Hepatocyte (in vitro differentiated cells): ENCODE measurements at regions not wholly inside any gene's neighbourhood (a gene's known extent, or its start where the extent isn't known, plus 50 kb on each side); places are given as distances from the start of the nearest gene placed in this dataset.

Experiments used
- DNase-seq: peaks from one replicate; pipeline ENCODE4 v3.0.0-alpha.2; 2016; ENCODE audit warnings: low spot score
- H2AFZ ChIP-seq: fragments of 200-600 bp; sonication (generic); 2 replicates; pipeline ENCODE4 v1.6.0; 2016; ENCODE audit warnings: antibody characterized with exemption, mild to moderate bottlenecking
- H3K27ac ChIP-seq: fragments of 200-600 bp; sonication (generic); 2 replicates; pipeline ENCODE4 v1.5.1; 2016; ENCODE audit warnings: mild to moderate bottlenecking
- H3K27me3 ChIP-seq: fragments of 200-600 bp; sonication (generic); 2 replicates; pipeline ENCODE4 v1.6.1; 2016
- H3K36me3 ChIP-seq: fragments of 200-600 bp; sonication (generic); replicated peaks from 2 replicates; pipeline ENCODE4 v1.5.1; 2016; ENCODE audit warnings: low read depth; ENCODE audit not compliant: insufficient read depth
- H3K4me1 ChIP-seq: fragments of 200-600 bp; sonication (generic); 2 replicates; pipeline ENCODE4 v1.5.1; 2016; ENCODE audit warnings: mild to moderate bottlenecking, moderate library complexity; ENCODE audit not compliant: insufficient read depth
- H3K4me2 ChIP-seq: fragments of 200-600 bp; sonication (generic); 2 replicates; pipeline ENCODE4 v1.6.0; 2016
- H3K4me3 ChIP-seq: fragments of 200-600 bp; sonication (generic); 2 replicates; pipeline ENCODE4 v1.5.1; 2016; ENCODE audit warnings: mild to moderate bottlenecking
- H3K79me2 ChIP-seq: fragments of 200-600 bp; sonication (generic); 2 replicates; pipeline ENCODE4 v1.6.0; 2017; ENCODE audit warnings: mild to moderate bottlenecking
- H3K9me2 ChIP-seq: fragments of 200-600 bp; sonication (generic); replicated peaks from 2 replicates; pipeline ENCODE4 v1.6.0; 2017; ENCODE audit warnings: mild to moderate bottlenecking; ENCODE audit not compliant: insufficient read depth
- H3K9me3 ChIP-seq: fragments of 200-600 bp; sonication (generic); 2 replicates; pipeline ENCODE4 v1.5.1; 2016; ENCODE audit warnings: low read depth, mild to moderate bottlenecking
- H4K20me1 ChIP-seq: fragments of 200-600 bp; sonication (generic); 2 replicates; pipeline ENCODE4 v1.6.0; 2016; ENCODE audit warnings: mild to moderate bottlenecking; ENCODE audit not compliant: insufficient read depth, poor library complexity, severe bottlenecking
- EZH2 ChIP-seq: fragments of 200-600 bp; sonication (generic); IDR thresholded peaks from 2 replicates; pipeline ENCODE4 v1.6.1; 2016; ENCODE audit warnings: antibody characterized with exemption, mild to moderate bottlenecking, borderline replicate concordance
- EZH2phosphoT487 ChIP-seq: fragments of 200-600 bp; sonication (generic); IDR thresholded peaks from one replicate; pipeline ENCODE4 v1.6.1; 2018; ENCODE audit warnings: antibody characterized with exemption, mild to moderate bottlenecking, low read depth, moderate library complexity; ENCODE audit not compliant: unreplicated experiment, severe bottlenecking
- WGBS: methylation state at CpG from one replicate; pipeline ENCODE4 v1.1.6; 2016; ENCODE audit warnings: low lambda C conversion rate; ENCODE audit errors: missing lambda C conversion rate; 5-methylcytosine and 5-hydroxymethylcytosine counted together
- TF ChIP-seq, protein P1 (sequence below): fragments of 200-600 bp; sonication (generic); IDR thresholded peaks from 2 replicates; pipeline ENCODE4 v1.5.1; 2016; ENCODE audit warnings: antibody characterized with exemption, mild to moderate bottlenecking; ENCODE audit not compliant: poor library complexity

DNA sequence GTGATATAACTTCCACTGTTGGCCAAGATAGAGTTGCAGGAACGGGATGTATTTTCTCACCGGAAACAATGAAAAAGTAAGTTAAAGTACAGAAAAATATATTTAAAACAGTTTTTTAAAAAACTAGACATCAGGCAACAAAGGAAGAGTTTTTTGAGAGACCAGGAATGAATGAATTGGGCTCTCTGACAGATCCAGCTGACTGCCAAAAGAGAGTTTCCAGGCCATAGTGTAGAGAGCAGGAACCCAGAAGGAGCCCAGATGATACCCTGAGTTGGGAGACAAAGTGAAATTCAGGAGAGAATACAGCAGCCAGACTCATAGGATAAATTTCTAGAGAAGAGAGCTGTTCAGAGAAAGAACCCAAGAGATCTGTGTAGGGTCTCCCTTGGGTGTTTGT, 362.6 kb upstream of the SMIM21 start:
- WGBS = 95% methylated on average over 2 of the region's 2 CpGs

DNA sequence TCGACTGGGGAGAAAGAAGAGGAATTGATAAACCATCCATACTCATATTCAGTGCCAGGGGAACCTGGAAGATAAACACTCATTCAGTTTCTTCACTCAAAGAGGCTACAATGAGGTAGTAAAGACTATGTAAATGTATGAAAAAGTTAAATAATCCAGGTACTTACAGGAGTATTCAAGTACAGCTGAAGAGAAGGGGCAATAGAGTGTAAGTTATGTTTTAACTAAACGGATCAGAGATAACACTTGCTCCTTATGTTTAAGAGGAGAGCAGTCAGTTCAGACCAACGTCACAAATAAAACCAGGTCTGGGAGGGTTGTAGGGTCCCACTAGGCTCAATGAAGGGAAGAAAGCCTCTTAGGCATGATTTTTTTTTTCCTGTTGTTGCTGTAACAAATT, 358.3 kb upstream of the SMIM21 start:
- Histone ChIP-seq H2AFZ (no peak overlapping the region), H3K9me2 (no peaks in the 10 kb centered on the region), H3K9me3 (no peaks in the 10 kb centered on the region), H3K4me3 (no peak overlapping the region), H3K36me3 (no peaks in the 10 kb centered on the region), H3K4me2 (no peak overlapping the region), H4K20me1 (no peaks in the 10 kb centered on the region), H3K79me2 (no peaks in the 10 kb centered on the region), H3K4me1 (no peaks in the 10 kb centered on the region), H3K27me3 (no peaks in the 10 kb centered on the region), H3K27ac (peak overlapping the region; percentile 13)
- DNase-seq = no peak
- 50% methylated on average over 3 of the region's 3 CpGs for WGBS
- TF ChIP-seq, protein P1, sequence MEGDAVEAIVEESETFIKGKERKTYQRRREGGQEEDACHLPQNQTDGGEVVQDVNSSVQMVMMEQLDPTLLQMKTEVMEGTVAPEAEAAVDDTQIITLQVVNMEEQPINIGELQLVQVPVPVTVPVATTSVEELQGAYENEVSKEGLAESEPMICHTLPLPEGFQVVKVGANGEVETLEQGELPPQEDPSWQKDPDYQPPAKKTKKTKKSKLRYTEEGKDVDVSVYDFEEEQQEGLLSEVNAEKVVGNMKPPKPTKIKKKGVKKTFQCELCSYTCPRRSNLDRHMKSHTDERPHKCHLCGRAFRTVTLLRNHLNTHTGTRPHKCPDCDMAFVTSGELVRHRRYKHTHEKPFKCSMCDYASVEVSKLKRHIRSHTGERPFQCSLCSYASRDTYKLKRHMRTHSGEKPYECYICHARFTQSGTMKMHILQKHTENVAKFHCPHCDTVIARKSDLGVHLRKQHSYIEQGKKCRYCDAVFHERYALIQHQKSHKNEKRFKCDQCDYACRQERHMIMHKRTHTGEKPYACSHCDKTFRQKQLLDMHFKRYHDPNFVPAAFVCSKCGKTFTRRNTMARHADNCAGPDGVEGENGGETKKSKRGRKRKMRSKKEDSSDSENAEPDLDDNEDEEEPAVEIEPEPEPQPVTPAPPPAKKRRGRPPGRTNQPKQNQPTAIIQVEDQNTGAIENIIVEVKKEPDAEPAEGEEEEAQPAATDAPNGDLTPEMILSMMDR = no peak
- TF ChIP-seq EZH2phosphoT487 (no peak), EZH2 (no peak)

More for the DNA sequence above, 362.6 kb upstream of the SMIM21 start:
- no peaks in the 10 kb centered on the region for H3K9me3 ChIP-seq
- H3K27ac ChIP-seq = no peak overlapping the region
- peaks cover 5% of the 10 kb centered on the region for H3K9me2 ChIP-seq
- no peak overlapping the region for H3K4me2 ChIP-seq
- H3K4me3 ChIP-seq = no peak overlapping the region
- H3K36me3 ChIP-seq = no peaks in the 10 kb centered on the region
- no peak for DNase-seq
- H4K20me1 ChIP-seq = no peaks in the 10 kb centered on the region
- no peaks in the 10 kb centered on the region for H3K4me1 ChIP-seq
- no peaks in the 10 kb centered on the region for H3K79me2 ChIP-seq
- H3K27me3 ChIP-seq = no peaks in the 10 kb centered on the region
- no peak overlapping the region for H2AFZ ChIP-seq
- TF ChIP-seq EZH2 (no peak), EZH2phosphoT487 (no peak)
- TF ChIP-seq, protein P1 = no peak

DNA sequence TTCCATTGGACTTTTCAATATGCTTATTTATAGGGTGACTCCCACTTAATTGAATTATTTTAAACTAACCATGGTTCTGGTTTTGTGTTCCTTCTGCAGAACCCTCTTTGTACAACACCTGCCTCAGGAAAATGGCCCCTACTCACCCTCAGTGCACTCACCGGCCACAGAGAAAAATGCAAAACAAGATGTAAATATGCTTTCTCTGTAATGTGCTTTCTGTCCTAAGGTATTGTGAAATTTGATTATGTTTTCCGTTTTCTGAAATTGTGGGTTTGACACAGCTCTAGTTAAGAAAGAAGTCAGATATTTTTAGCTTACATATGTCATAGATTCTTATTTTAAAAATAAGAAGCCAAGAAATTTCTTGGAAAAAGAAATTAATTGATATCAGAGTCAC, 357.7 kb upstream of the SMIM21 start:
- no peaks in the 10 kb centered on the region for H3K4me1 ChIP-seq
- no peaks in the 10 kb centered on the region for H3K36me3 ChIP-seq
- no peaks in the 10 kb centered on the region for H3K9me2 ChIP-seq
- no peaks in the 10 kb centered on the region for H3K79me2 ChIP-seq
- no peak overlapping the region for H3K27ac ChIP-seq
- no peaks in the 10 kb centered on the region for H4K20me1 ChIP-seq
- TF ChIP-seq EZH2phosphoT487 (no peak), EZH2 (no peak)
- TF ChIP-seq, protein P1 = no peak
- DNase-seq = no peak
- H3K4me2 ChIP-seq = peak overlapping the region; percentile 23
- H3K9me3 ChIP-seq = no peaks in the 10 kb centered on the region
- H3K4me3 ChIP-seq = no peak overlapping the region
- H2AFZ ChIP-seq = no peak overlapping the region
- H3K27me3 ChIP-seq = no peaks in the 10 kb centered on the region
- WGBS = 76% methylated on average over 2 of the region's 2 CpGs

DNA sequence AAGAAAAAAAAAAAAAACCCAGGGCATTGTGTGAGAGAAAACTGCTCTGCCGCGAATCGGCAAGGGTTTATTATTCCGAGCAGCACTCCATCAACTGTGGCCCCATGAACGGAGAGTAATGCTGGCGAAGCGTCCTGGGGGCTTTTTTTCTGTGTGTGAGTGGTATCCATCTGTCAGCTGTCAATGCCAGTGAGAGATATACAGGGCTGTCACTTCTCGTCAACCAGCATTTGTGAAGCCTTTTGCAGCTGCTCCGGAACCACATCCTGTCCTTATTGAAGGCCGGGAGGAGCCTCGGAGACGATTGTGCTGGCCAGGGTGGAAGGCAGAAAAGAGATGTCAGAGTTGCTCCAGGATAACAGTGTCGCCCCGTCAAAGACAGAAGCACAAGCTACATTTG, 356.9 kb upstream of the SMIM21 start:
- no peak overlapping the region for H3K4me3 ChIP-seq
- no peak for DNase-seq
- H2AFZ ChIP-seq = peak overlapping the region; percentile 40
- no peaks in the 10 kb centered on the region for H3K9me3 ChIP-seq
- H3K79me2 ChIP-seq = no peaks in the 10 kb centered on the region
- no peaks in the 10 kb centered on the region for H3K27me3 ChIP-seq
- no peaks in the 10 kb centered on the region for H3K4me1 ChIP-seq
- no peaks in the 10 kb centered on the region for H3K36me3 ChIP-seq
- H3K9me2 ChIP-seq = no peaks in the 10 kb centered on the region
- H3K4me2 ChIP-seq = peak overlapping the region; percentile 72
- no peak for TF ChIP-seq EZH2
- no peaks in the 10 kb centered on the region for H4K20me1 ChIP-seq
- 55% methylated on average over 14 of the region's 14 CpGs for WGBS
- peak overlapping the region; percentile 61 for H3K27ac ChIP-seq
